Keratinocyte (primary cell): ENCODE measurements at regions not wholly inside any gene's neighbourhood (a gene's known extent, or its start where the extent isn't known, plus 50 kb on each side); places are given as distances from the start of the nearest gene placed in this dataset.

Experiments used
- DNase-seq: peaks from one replicate; pipeline ENCODE4 v3.0.0-alpha.2; 2011; ENCODE audit warnings: low read depth, missing footprints, low spot score
- FAIRE-seq: peaks from 2 replicates; lab custom pipeline; 2011; peaks lifted over from hg19 to GRCh38; lab: Jason Lieb, UNC
- H2AFZ ChIP-seq: 2 replicates; pipeline ENCODE4 v1.6.0; 2012; ENCODE audit warnings: low read length, control low read depth, inconsistent platforms; ENCODE audit not compliant: control insufficient read depth
- H3K27ac ChIP-seq: 2 replicates; pipeline ENCODE4 v1.5.1; 2011; ENCODE audit warnings: low read length; ENCODE audit not compliant: control insufficient read depth, insufficient read depth
- H3K27me3 ChIP-seq: 3 replicates; pipeline ENCODE4 v1.6.0; 2011; ENCODE audit warnings: low read length; ENCODE audit not compliant: control insufficient read depth, insufficient read depth; ENCODE audit errors: extremely low read depth
- H3K36me3 ChIP-seq, 2 experiments: 2 replicates in 1 of 2; 3 replicates in 1 of 2; pipeline ENCODE4 v1.5.1; 2011; ENCODE audit warnings: low read length in 2 of 2, mild to moderate bottlenecking in 1 of 2; ENCODE audit not compliant: control insufficient read depth in 2 of 2, insufficient read depth in 2 of 2; ENCODE audit errors: extremely low read depth in 1 of 2
- H3K4me1 ChIP-seq: 3 replicates; pipeline ENCODE4 v1.5.1; 2011; ENCODE audit warnings: low read length; ENCODE audit not compliant: control insufficient read depth, insufficient read depth; ENCODE audit errors: extremely low read depth
- H3K4me2 ChIP-seq: 3 replicates; pipeline ENCODE4 v1.6.0; 2011; ENCODE audit warnings: low read depth, low read length; ENCODE audit not compliant: control insufficient read depth, insufficient read depth; ENCODE audit errors: extremely low read depth
- H3K4me3 ChIP-seq, 3 experiments: fragments of 200-600 bp in 1 of 3; sonication (generic) in 1 of 3; 2 replicates in 2 of 3; 3 replicates in 1 of 3; pipeline ENCODE4 v1.5.1; 2011 to 2016; ENCODE audit warnings: low read length in 3 of 3, mild to moderate bottlenecking in 3 of 3, control low read depth in 2 of 3, inconsistent platforms in 1 of 3, low read depth in 1 of 3, mixed read lengths in 1 of 3, mixed run types in 1 of 3, moderate library complexity in 1 of 3; ENCODE audit not compliant: control insufficient read depth in 2 of 3, insufficient read depth in 2 of 3; ENCODE audit errors: extremely low read depth in 1 of 3
- H3K79me2 ChIP-seq: 2 replicates; pipeline ENCODE4 v1.6.0; 2012; ENCODE audit warnings: low read length; ENCODE audit not compliant: control insufficient read depth, insufficient read depth
- H3K9ac ChIP-seq: 3 replicates; pipeline ENCODE4 v1.6.0; 2011; ENCODE audit warnings: low read length; ENCODE audit not compliant: control insufficient read depth, insufficient read depth; ENCODE audit errors: extremely low read depth
- H3K9me1 ChIP-seq: 3 replicates; pipeline ENCODE4 v1.6.0; 2011; ENCODE audit warnings: low read length; ENCODE audit not compliant: control insufficient read depth, insufficient read depth; ENCODE audit errors: extremely low read depth
- H3K9me3 ChIP-seq: 2 replicates; pipeline ENCODE4 v1.5.1; 2012; ENCODE audit warnings: low read depth, low read length; ENCODE audit not compliant: control insufficient read depth
- H4K20me1 ChIP-seq: 3 replicates; pipeline ENCODE4 v1.6.0; 2011; ENCODE audit warnings: low read length; ENCODE audit not compliant: control insufficient read depth, insufficient read depth; ENCODE audit errors: extremely low read depth
- EZH2 ChIP-seq: IDR thresholded peaks from one replicate; pipeline ENCODE4 v1.6.1; 2012; ENCODE audit warnings: inconsistent platforms, mild to moderate bottlenecking, low read length, moderate library complexity
- dilution Hi-C: fragments of 300-500 bp; cut with MboI; formaldehyde crosslinking; loops from one replicate; pipeline ENCODE4 v1.7.0; 2020; ENCODE audit warnings: low sequenced_read_pairs; ENCODE audit not compliant: extremely low pct_ligation_motif_present
- TF ChIP-seq, protein P1 (sequence below), 3 experiments: IDR thresholded peaks in 1 of 3; conservative IDR thresholded peaks in 1 of 3; optimal IDR thresholded peaks in 1 of 3; 2 replicates in 2 of 3; 3 replicates in 1 of 3; pipeline versions ENCODE3 to v1.5.1; 2011; ENCODE audit warnings: low read length in 3 of 3, mild to moderate bottlenecking in 3 of 3, moderate library complexity in 2 of 3, control low read depth in 1 of 3, inconsistent platforms in 1 of 3; ENCODE audit not compliant: insufficient read depth in 2 of 3; ENCODE audit errors: extremely low read depth in 1 of 3

DNA sequence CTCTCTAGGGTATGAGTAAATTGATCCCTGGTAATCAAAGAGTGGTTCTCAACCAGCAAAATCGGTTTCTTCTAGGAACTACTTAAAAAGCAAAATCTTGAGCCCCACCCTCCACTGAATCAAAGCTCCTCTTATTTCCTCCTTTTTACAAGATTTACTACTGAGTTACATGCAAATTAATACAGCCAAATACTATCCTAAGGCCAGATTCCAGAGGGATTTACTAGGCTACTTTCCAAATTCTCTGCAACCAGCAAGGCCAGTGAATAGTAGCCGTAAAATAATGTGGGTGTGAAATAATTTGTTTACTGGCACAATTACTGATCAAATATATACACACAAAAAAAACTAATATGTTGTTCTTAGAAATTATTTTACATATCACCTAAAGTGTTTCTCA, 1583.8 kb downstream of the NCAM2 start:
- Histone ChIP-seq H4K20me1 (no peaks in the 10 kb centered on the region), H3K9me3 (peaks cover 2% of the 10 kb centered on the region), H2AFZ (no peak overlapping the region), H3K9ac (no peak overlapping the region), H3K4me1 (no peaks in the 10 kb centered on the region), H3K27me3 (no peaks in the 10 kb centered on the region), H3K9me1 (no peaks in the 10 kb centered on the region), H3K4me3 (no peak overlapping the region), H3K4me2 (no peak overlapping the region), H3K27ac (no peak overlapping the region), H3K36me3 (no peaks in the 10 kb centered on the region), H3K79me2 (no peaks in the 10 kb centered on the region)
- no peak for FAIRE-seq
- DNase-seq = no peak
- TF ChIP-seq, protein P1, sequence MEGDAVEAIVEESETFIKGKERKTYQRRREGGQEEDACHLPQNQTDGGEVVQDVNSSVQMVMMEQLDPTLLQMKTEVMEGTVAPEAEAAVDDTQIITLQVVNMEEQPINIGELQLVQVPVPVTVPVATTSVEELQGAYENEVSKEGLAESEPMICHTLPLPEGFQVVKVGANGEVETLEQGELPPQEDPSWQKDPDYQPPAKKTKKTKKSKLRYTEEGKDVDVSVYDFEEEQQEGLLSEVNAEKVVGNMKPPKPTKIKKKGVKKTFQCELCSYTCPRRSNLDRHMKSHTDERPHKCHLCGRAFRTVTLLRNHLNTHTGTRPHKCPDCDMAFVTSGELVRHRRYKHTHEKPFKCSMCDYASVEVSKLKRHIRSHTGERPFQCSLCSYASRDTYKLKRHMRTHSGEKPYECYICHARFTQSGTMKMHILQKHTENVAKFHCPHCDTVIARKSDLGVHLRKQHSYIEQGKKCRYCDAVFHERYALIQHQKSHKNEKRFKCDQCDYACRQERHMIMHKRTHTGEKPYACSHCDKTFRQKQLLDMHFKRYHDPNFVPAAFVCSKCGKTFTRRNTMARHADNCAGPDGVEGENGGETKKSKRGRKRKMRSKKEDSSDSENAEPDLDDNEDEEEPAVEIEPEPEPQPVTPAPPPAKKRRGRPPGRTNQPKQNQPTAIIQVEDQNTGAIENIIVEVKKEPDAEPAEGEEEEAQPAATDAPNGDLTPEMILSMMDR (optimal IDR thresholded peaks at IDR 0.05 in 1 of 3, IDR thresholded peaks at IDR 0.05 in 1 of 3, conservative IDR thresholded peaks at IDR 0.05 in 1 of 3; ENCODE audit: extremely low read depth in 1 of 3, insufficient read depth in 2 of 3, low read length in 3 of 3) = no peak
- no peak for TF ChIP-seq EZH2
- dilution Hi-C loops = no loop called here

DNA sequence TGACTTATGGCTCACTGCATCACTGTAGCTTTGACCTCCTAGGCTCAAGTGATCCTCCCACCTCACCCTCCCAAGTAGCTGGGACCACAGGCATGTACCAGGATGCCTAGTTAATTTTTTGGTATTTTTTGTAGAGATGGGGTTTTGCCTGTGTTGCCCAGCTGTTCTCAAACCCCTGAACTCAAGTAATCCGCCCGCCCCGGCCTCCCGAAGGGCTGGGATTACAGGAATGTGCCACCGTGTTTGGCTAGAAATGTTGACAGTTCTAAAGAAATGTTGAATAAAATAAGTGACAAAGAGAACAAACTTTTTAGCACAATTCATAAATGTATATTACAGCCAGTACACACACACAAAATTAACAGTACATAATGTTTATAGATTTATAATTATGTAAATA, 1586.1 kb downstream of the NCAM2 start:
- dilution Hi-C loops = no loop called here
- H3K4me2 ChIP-seq = no peak overlapping the region
- no peaks in the 10 kb centered on the region for H3K79me2 ChIP-seq
- H3K27me3 ChIP-seq = no peaks in the 10 kb centered on the region
- no peak overlapping the region for H3K27ac ChIP-seq
- no peak for DNase-seq
- no peak overlapping the region for H3K9ac ChIP-seq
- no peaks in the 10 kb centered on the region for H4K20me1 ChIP-seq
- TF ChIP-seq, protein P1 (optimal IDR thresholded peaks at IDR 0.05 in 1 of 3, IDR thresholded peaks at IDR 0.05 in 1 of 3, conservative IDR thresholded peaks at IDR 0.05 in 1 of 3; ENCODE audit: extremely low read depth in 1 of 3, insufficient read depth in 2 of 3, low read length in 3 of 3) = no peak
- no peak for TF ChIP-seq EZH2
- FAIRE-seq = no peak
- H3K4me1 ChIP-seq = no peaks in the 10 kb centered on the region
- H3K9me1 ChIP-seq = no peaks in the 10 kb centered on the region
- H3K36me3 ChIP-seq = no peaks in the 10 kb centered on the region
- no peak overlapping the region for H3K4me3 ChIP-seq
- peaks cover 2% of the 10 kb centered on the region for H3K9me3 ChIP-seq
- H2AFZ ChIP-seq = no peak overlapping the region
